ENCODE measurements at regions not wholly inside any gene's neighbourhood (a gene's known extent, or its start where the extent isn't known, plus 50 kb on each side); places are given as distances from the start of the nearest gene placed in this dataset.

DNA sequence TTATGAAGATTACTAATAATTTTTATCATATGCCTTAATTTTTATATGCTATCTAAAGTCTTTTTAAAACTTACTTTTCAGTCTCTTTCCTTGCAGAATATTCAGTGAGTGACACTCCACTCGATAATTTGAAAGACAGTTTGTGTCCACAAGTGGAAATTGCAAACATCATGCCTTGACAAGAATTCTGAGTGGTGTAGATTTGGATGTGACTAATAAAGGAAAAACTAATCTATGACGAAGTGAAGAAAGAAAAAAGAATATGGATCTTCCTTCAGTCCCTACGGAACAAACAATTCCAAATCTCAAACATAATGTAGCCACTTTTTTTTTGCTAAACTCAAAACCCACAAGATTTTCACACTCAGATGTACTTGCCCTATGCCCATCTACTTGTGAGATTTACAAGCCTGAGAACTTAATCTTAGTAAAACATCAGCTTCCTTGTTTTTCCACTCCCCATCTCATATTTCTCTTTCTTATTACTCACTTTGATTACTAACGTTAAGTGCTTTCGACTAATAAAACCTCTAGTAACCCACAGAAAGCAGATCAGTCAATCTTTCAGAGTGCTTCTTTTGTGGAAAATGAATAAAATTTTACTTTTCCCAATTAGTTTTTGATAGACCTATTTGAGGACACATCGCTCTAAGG is 1155.8 kb downstream of the GRIK2 start:
- Mint-ChIP-seq H3K4me1 (peaks cover 0 to 1% (median 0%) of the 10 kb centered on the region in 3 donors), H3K27me3 (no peaks in the 10 kb centered on the region), H3K4me3 (no peak overlapping the region), H3K36me3 (no peaks in the 10 kb centered on the region), H3K9me3 (peaks cover 2 to 6% (median 3%) of the 10 kb centered on the region in 3 donors), H3K27ac (no peak overlapping the region)

DNA sequence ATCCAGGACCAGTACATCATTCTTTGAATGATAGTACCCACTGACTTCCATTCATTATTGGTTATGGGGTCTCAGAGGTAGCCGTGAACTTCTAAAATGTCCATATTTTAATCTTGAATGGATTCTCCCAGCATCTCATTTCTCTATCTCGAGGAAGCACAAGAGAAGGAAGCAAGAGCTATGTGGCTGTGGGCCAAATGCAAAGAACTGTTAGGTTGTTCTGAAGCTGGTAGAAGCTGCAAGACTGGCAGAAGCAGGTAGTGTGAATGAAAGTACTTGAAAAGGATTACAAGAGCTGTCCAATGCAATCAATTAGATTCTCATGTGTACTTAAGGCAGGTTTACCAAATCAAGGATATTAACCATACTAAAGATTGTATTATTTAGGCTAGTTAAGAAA is 1131.8 kb downstream of the GRIK2 start:
- Mint-ChIP-seq H3K4me3 (no peak overlapping the region), H3K27me3 (no peaks in the 10 kb centered on the region), H3K4me1 (no peaks in the 10 kb centered on the region), H3K9me3 (peaks cover 2 to 6% (median 3%) of the 10 kb centered on the region in 3 donors), H3K27ac (no peak overlapping the region), H3K36me3 (no peaks in the 10 kb centered on the region)

DNA sequence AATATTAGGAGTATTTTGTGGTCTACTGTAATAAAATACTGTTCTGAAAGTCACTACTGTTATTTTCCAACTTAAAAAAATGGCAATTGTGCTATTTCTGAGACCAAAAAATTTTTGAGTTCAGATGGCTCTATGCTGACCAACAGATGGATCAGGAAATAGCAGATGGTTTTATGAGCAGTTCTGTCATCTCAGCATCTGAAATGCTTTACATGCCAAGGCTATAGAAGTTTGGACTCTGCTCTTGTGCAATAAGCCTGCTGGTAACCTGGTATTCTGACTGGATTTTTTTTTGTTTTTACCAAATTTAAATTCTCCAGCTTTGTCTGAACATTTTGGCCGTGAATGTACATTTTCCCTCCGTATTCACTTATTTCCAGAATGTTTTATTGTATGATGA is 1127.5 kb downstream of the GRIK2 start:
- Mint-ChIP-seq H3K4me1 (no peaks in the 10 kb centered on the region), H3K36me3 (no peaks in the 10 kb centered on the region), H3K4me3 (no peak overlapping the region), H3K27ac (no peak overlapping the region), H3K9me3 (peaks cover 0 to 3% (median 1%) of the 10 kb centered on the region in 3 donors), H3K27me3 (no peaks in the 10 kb centered on the region)

DNA sequence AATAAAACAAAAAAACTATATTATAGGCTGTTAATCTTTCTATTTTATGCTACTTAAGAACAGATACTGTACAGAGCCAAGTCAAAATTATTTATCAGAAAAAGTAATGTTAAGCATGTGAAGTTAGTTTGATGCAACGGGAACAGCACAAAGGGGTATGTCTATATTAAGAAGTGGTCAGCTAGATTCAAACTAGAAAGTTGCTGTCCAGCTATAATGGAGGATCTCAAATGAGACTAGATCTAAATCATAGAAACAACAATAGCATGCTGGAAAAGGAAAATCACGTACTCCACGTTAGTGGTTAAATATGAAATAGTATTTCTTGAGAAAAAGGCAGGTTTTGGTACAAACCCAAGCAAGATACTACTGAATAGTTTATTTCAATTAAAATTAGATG is 1124.0 kb downstream of the GRIK2 start:
- Mint-ChIP-seq H3K36me3 (no peaks in the 10 kb centered on the region), H3K4me3 (no peak overlapping the region), H3K27me3 (no peaks in the 10 kb centered on the region), H3K4me1 (no peaks in the 10 kb centered on the region), H3K27ac (no peak overlapping the region), H3K9me3 (peaks cover 0 to 1% (median 0%) of the 10 kb centered on the region in 3 donors)

DNA sequence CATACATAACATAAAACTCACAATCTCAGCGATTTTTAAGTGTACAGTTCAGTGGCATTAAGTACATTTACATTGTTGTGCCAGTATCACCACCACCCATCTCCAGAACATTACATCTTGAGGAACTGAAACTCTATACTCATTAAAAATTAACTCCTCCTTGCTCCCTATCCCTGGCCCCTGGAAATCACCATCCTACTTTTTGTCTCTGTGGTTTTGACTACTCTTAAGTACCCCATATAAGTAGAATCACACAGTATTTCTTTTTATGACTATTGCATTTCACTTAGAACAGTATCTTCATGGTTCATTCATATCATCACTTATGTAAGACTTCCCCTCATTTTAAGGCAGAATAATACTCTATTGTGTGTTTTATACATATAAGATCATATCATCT is 1108.1 kb downstream of the GRIK2 start:
- H3K27ac Mint-ChIP-seq = no peak overlapping the region
- H3K27me3 Mint-ChIP-seq = no peaks in the 10 kb centered on the region
- no peaks in the 10 kb centered on the region for H3K4me1 Mint-ChIP-seq
- no peaks in the 10 kb centered on the region for H3K36me3 Mint-ChIP-seq
- peaks cover 4 to 10% (median 7%) of the 10 kb centered on the region in 3 donors for H3K9me3 Mint-ChIP-seq
- H3K4me3 Mint-ChIP-seq = no peak overlapping the region

DNA sequence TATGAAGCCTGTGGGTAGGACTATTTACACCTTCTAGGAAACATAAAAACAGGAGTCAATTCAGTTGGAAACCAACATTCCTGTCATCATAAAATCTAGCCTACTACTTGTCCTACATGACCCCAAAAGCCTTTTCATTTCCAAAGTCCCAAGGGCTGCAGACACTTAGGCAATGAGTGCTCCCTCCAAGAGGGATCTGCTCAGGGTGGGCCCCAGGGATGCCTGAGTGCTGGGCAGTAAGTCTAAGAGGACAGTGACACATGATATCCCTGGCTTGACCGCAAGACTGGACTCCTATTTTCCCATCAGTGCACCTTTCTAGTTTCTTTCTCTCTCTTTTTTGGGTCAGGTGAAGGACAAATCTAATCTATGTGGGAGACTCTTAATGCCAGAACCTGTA is 1101.3 kb downstream of the GRIK2 start:
- no peak overlapping the region for H3K4me3 Mint-ChIP-seq
- H3K9me3 Mint-ChIP-seq = peaks cover 2 to 9% (median 4%) of the 10 kb centered on the region in 3 donors
- H3K4me1 Mint-ChIP-seq = peaks cover 0 to 3% (median 0%) of the 10 kb centered on the region in 3 donors
- H3K36me3 Mint-ChIP-seq = no peaks in the 10 kb centered on the region
- H3K27ac Mint-ChIP-seq = no peak overlapping the region
- no peaks in the 10 kb centered on the region for H3K27me3 Mint-ChIP-seq

DNA sequence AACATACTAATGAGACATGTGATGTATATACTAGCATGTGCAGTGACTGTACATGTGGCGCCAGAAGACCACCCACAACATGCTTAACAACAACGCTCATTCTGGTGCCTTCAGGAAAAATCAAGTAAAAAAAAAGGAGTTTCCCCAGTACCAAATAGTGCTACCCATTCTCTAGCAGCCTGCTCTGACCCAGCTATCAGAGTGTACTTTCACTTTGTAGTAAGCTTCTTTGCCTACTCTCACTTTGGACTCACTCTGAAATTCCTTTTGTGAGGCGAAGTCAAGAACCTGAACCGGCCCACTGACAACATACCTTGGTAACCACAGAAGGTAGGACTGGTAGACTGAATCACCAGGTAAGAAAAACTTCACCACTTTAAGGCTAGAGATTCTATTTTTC is 1100.0 kb downstream of the GRIK2 start:
- no peaks in the 10 kb centered on the region for H3K36me3 Mint-ChIP-seq
- no peaks in the 10 kb centered on the region for H3K27me3 Mint-ChIP-seq
- H3K4me3 Mint-ChIP-seq = no peak overlapping the region
- no peak overlapping the region for H3K27ac Mint-ChIP-seq
- H3K9me3 Mint-ChIP-seq = peaks cover 4 to 13% (median 6%) of the 10 kb centered on the region in 3 donors
- H3K4me1 Mint-ChIP-seq = peaks cover 0 to 3% (median 0%) of the 10 kb centered on the region in 3 donors

DNA sequence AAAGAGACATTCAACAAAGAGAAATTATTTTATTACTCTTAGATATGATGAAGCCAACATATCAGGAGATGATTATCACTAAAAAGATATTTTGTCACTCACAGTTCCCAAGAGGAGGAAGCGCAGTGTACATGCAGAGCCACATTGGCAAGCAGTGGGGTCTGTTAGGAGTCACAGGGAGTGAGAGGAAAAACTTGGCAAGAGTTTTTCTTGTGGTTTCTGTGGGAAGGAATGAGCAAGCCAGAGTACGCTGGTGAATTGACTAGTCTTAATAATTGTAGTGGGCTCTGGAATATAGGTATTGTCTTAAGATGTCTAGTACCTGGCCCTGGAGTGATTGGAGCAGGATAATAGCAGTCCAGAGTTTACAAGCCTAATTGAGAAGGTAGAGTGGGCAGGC is 1095.2 kb downstream of the GRIK2 start:
- Mint-ChIP-seq H3K4me3 (no peak overlapping the region), H3K36me3 (no peaks in the 10 kb centered on the region), H3K27ac (no peak overlapping the region)

DNA sequence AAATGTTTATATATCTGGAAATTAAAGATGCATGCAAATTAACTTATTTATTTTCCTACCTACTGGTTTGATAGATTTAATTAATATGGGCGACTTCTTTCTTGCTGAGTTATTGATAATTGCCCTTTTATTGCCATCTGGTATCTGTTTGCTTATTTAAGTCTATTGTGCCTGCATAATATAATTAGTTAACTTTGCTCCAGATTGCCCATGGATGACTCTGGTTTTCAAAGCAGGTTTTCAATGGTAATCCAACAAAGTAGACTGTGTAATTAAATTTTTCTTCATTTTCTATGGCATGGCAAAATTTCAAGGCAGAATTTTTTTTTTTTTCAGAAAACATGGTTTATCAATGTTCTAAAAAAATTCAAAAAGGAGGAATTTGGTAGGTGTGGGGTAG is 1092.0 kb downstream of the GRIK2 start:
- Mint-ChIP-seq H3K27me3 (no peaks in the 10 kb centered on the region), H3K36me3 (no peaks in the 10 kb centered on the region), H3K9me3 (peaks cover 2 to 4% (median 3%) of the 10 kb centered on the region in 3 donors), H3K4me3 (no peak overlapping the region), H3K27ac (no peak overlapping the region), H3K4me1 (no peaks in the 10 kb centered on the region)

More for the DNA sequence above, 1095.2 kb downstream of the GRIK2 start:
- peaks cover 2 to 4% (median 3%) of the 10 kb centered on the region in 3 donors for H3K9me3 Mint-ChIP-seq
- H3K4me1 Mint-ChIP-seq = no peaks in the 10 kb centered on the region
- no peaks in the 10 kb centered on the region for H3K27me3 Mint-ChIP-seq

DNA sequence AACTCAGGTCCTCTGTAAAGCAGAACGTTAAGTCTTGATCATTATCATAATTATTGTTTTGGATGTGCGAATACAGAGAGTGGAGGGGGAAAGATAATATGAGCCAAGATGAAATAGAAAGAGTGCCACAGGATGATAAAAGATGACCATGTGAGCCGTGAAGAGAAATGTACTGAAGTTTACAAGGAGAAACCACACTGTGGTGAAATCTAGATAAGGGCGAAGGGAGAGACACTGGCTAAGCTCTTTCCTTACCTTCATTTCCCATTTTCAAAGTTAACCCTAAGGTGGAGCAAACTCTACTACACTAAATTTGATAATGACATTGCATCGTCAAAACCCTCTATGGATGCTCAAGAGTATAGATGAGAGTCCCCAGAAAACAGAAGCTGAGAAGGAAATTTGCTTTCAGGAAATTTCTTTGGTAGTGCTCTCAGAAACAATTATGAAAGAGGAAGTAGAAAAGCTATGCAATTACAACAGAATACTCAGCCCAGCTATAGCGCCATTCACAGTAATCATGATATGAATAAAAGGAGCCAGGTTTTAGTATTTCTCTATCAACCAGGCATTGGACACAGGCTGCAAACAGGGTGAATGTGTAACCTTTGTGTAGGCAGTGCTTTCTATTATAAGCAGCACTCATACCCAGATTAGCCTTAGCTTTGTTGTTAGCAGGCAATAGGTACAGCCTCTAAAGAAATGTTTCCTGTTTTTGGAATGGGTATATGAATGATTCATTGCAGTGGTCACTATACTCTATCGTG is 1080.7 kb downstream of the GRIK2 start:
- no peaks in the 10 kb centered on the region for H3K36me3 Mint-ChIP-seq
- H3K4me1 Mint-ChIP-seq = no peaks in the 10 kb centered on the region
- no peak overlapping the region for H3K4me3 Mint-ChIP-seq
- H3K27ac Mint-ChIP-seq = no peak overlapping the region
- H3K9me3 Mint-ChIP-seq = peaks cover 0 to 3% (median 0%) of the 10 kb centered on the region in 3 donors
- no peaks in the 10 kb centered on the region for H3K27me3 Mint-ChIP-seq

DNA sequence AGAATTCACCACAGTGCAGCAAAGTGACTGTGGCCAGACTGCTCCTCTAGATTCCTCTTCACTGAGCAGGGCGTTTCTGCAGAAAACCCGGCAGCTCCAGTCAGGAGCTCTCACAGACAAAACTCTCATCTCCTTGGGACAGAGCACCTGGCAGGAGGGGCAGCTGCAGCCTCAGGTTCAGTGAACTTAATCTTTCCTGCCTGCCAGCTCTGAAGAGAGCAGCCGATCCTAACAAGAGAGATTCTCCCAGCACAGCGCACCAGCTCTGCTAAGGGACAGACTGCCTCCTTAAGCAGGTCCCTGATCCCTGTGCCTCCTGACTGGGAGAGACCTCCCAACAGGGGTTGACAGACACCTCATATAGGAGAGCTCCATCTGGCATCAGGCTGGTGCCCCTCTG is 1065.5 kb downstream of the GRIK2 start:
- no peaks in the 10 kb centered on the region for H3K4me1 Mint-ChIP-seq
- no peaks in the 10 kb centered on the region for H3K27me3 Mint-ChIP-seq
- H3K36me3 Mint-ChIP-seq = no peaks in the 10 kb centered on the region
- no peak overlapping the region for H3K27ac Mint-ChIP-seq
- no peak overlapping the region for H3K4me3 Mint-ChIP-seq
- peaks cover 0 to 2% (median 0%) of the 10 kb centered on the region in 3 donors for H3K9me3 Mint-ChIP-seq

DNA sequence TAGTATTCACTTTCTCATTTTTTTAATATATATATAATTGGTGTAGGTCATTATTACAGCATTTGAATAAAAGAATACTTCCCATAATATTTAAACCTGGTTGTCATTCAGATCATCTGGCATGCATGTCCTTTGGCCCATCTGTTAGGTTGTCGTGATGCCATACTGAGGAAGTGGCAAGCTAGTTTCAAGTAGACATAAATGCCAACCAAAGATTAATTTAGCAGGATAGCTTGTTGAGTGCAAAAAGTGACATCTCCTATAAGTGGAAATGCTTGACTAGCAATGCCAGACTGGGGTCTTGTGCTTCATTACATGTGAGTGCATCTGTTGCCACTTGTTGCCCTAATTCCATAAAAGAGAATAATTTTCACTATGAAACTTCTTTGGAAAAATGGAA is 1044.7 kb downstream of the GRIK2 start:
- H3K9me3 Mint-ChIP-seq = peaks cover 0 to 1% (median 0%) of the 10 kb centered on the region in 3 donors
- no peaks in the 10 kb centered on the region for H3K27me3 Mint-ChIP-seq
- H3K4me3 Mint-ChIP-seq = no peak overlapping the region
- H3K36me3 Mint-ChIP-seq = no peaks in the 10 kb centered on the region
- H3K4me1 Mint-ChIP-seq = no peaks in the 10 kb centered on the region
- no peak overlapping the region for H3K27ac Mint-ChIP-seq

DNA sequence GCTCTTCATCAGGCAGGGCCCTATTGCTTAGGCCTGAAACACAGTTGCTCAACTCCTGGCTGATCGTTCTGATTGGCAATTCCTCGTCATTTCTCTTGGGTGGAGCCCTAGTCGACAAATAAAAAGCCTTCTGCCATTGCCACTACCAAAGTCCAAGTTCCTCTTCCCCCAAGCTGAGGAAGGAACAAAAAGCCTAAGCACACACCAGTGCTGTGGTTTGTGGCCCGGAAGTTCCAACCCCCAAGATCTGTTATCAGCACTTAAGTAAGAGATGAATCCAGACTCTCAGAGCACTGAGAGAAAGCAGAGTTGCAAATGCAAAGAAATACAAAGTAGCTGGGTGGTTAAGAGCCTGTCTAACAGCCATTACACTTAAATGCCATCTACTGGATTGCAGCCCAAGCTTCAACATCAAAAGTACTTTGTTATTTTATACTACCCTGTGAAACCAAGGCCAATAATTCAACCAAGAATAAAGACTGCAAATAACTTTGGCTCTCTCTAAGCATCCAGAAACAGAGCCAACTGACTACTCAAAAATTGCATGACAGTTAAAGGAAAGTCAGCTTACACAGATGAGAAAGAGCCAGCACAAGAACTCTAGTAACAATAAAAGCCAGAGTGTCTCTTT is 1024.0 kb downstream of the GRIK2 start:
- Mint-ChIP-seq H3K36me3 (no peaks in the 10 kb centered on the region), H3K9me3 (peaks cover under 1 to 22% (median under 1%) of the 10 kb centered on the region in 3 donors), H3K27ac (no peak overlapping the region), H3K4me3 (no peak overlapping the region), H3K4me1 (no peaks in the 10 kb centered on the region), H3K27me3 (no peaks in the 10 kb centered on the region)

DNA sequence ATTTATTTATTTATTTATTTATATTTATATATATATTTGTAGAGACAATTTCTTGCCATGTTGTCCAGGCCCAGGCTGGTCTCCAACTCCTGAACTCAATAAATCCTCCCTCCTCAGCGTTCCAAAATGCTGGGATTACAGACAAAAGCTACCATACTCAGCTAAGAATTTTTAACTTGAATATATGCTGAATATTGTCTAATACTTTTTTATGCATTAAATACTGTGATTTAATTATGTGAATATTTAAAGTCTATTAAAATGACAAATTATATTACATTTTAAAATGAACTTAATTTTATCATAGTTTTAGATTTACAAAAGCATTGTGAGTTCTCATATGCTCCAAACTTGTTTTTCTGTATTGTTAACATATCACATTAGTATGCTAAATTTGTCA is 1022.4 kb downstream of the GRIK2 start:
- Mint-ChIP-seq H3K4me3 (no peak overlapping the region), H3K4me1 (no peaks in the 10 kb centered on the region), H3K9me3 (peaks cover 0 to 14% (median 0%) of the 10 kb centered on the region in 3 donors), H3K27ac (no peak overlapping the region), H3K27me3 (no peaks in the 10 kb centered on the region), H3K36me3 (no peaks in the 10 kb centered on the region)

DNA sequence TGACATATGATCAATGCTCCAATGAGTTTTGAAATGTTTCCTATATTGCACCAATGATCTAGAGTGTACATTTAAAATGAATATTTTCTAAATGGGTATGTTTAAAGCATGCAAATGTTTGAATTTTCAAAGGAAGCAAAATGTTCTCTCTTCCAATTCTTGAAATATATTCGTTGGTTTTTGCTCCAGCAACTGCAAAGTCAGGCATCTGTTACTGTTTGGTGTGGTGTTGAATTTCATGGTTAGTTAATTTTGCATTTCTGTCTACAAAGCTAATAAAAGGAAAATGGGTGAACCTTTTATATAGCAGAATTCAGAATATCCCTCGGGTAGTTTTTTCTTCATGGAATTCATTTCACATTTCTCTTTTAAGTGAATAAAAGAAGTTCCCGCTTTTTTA is 1018.3 kb downstream of the GRIK2 start:
- peaks cover 0 to 5% (median 0%) of the 10 kb centered on the region in 3 donors for H3K9me3 Mint-ChIP-seq
- no peaks in the 10 kb centered on the region for H3K27me3 Mint-ChIP-seq
- H3K4me1 Mint-ChIP-seq = no peaks in the 10 kb centered on the region
- H3K27ac Mint-ChIP-seq = no peak overlapping the region
- no peaks in the 10 kb centered on the region for H3K36me3 Mint-ChIP-seq
- no peak overlapping the region for H3K4me3 Mint-ChIP-seq
